T-cell (primary cell): ENCODE measurements at regions not wholly inside any gene's neighbourhood (a gene's known extent, or its start where the extent isn't known, plus 50 kb on each side); places are given as distances from the start of the nearest gene placed in this dataset.

Source experiments
- ATAC-seq, 4 experiments: fragments of 200-7000 bp in 3 of 4; fragments of 150-1000 bp in 1 of 4; cut with Tn5 transposase; replicated peaks in 1 of 4; 1 replicate in 3 of 4; 2 replicates in 1 of 4; pipeline ENCODE4 v1.10.0; 2021; ENCODE audit warnings: moderate library complexity in 3 of 4, mild to moderate bottlenecking in 2 of 4, moderate number of reproducible peaks in 1 of 4
- CTCF ChIA-PET, 2 donors: fragments of 300-600 bp; sonication (Branson Sonifier 250); formaldehyde crosslinking; loops; one replicate each; lab custom pipeline; 2022; ENCODE audit warnings: antibody characterized with exemption in 2 of 2; lab: Charles Lee
- POLR2A ChIA-PET, 2 donors: fragments of 300-600 bp; sonication (Branson Sonifier 250); formaldehyde crosslinking; loops; one replicate each; lab custom pipeline; 2022; ENCODE audit warnings: antibody characterized with exemption in 2 of 2; lab: Charles Lee
- DNase-seq, 35 experiments: peaks; one replicate each; pipeline versions ENCODE4 v3.0.0 to v3.0.0-alpha.2; 2013 to 2023
- H3K27ac ChIP-seq: one replicate; pipeline ENCODE4 v1.5.1; 2013; ENCODE audit warnings: low read length
- H3K27me3 ChIP-seq, 2 experiments: replicated peaks in 1 of 2; 1 replicate in 1 of 2; 2 replicates in 1 of 2; pipeline versions ENCODE4 v1.6.1 to v1.7.0; 2013; ENCODE audit warnings: low read length in 1 of 2, mixed read lengths in 1 of 2; ENCODE audit not compliant: control insufficient read depth in 2 of 2, insufficient read depth in 2 of 2; ENCODE audit errors: extremely low read depth in 1 of 2
- H3K36me3 ChIP-seq, 2 donors: 1 replicate in 1 of 2; 2 replicates in 1 of 2; pipeline versions ENCODE4 v1.6.1 to v1.7.0; 2013; ENCODE audit warnings: low read length in 1 of 2; ENCODE audit not compliant: control insufficient read depth in 2 of 2, insufficient read depth in 1 of 2; ENCODE audit errors: extremely low read depth in 1 of 2
- H3K4me1 ChIP-seq, 2 experiments: 1 replicate in 1 of 2; 2 replicates in 1 of 2; pipeline versions ENCODE4 v1.6.1 to v1.7.0; 2013; ENCODE audit warnings: low read length in 2 of 2, mixed read lengths in 1 of 2; ENCODE audit not compliant: insufficient read depth in 2 of 2, control insufficient read depth in 1 of 2; ENCODE audit errors: extremely low read depth in 1 of 2
- H3K4me3 ChIP-seq, 2 donors: 1 replicate in 1 of 2; 2 replicates in 1 of 2; pipeline versions ENCODE4 v1.5.1 to v1.7.0; 2013; ENCODE audit warnings: mild to moderate bottlenecking in 2 of 2, low read length in 1 of 2, moderate library complexity in 1 of 2; ENCODE audit not compliant: control insufficient read depth in 1 of 2; ENCODE audit errors: extremely low read depth in 1 of 2
- H3K9me3 ChIP-seq: 2 replicates; pipeline ENCODE4 v1.7.0; 2013
- H3K27ac Mint-ChIP-seq, 2 donors: one replicate each; pipeline ENCODE4 v1.8.0; 2020 to 2021; ENCODE audit warnings: mild to moderate bottlenecking in 2 of 2, mixed read lengths in 2 of 2
- H3K27me3 Mint-ChIP-seq, 2 donors: one replicate each; pipeline ENCODE4 v1.8.0; 2021 to 2022; ENCODE audit warnings: mixed read lengths in 2 of 2
- H3K36me3 Mint-ChIP-seq: one replicate; pipeline ENCODE4 v1.8.0; 2021; ENCODE audit warnings: mixed read lengths
- H3K4me1 Mint-ChIP-seq, 3 donors: one replicate each; pipeline ENCODE4 v1.8.0; 2020 to 2022; ENCODE audit warnings: mixed read lengths in 3 of 3, mild to moderate bottlenecking in 1 of 3
- H3K4me3 Mint-ChIP-seq, 3 donors: one replicate each; pipeline ENCODE4 v1.8.0; 2020 to 2022; ENCODE audit warnings: mild to moderate bottlenecking in 3 of 3, mixed read lengths in 3 of 3, moderate library complexity in 3 of 3
- H3K9me3 Mint-ChIP-seq, 3 donors: one replicate each; pipeline ENCODE4 v1.8.0; 2020 to 2022; ENCODE audit warnings: mixed read lengths in 3 of 3
- WGBS: methylation state at CpG from one replicate; pipeline ENCODE4 v1.1.5; 2013; ENCODE audit warnings: missing lambda C conversion rate; ENCODE audit not compliant: insufficient coverage; 5-methylcytosine and 5-hydroxymethylcytosine counted together

DNA sequence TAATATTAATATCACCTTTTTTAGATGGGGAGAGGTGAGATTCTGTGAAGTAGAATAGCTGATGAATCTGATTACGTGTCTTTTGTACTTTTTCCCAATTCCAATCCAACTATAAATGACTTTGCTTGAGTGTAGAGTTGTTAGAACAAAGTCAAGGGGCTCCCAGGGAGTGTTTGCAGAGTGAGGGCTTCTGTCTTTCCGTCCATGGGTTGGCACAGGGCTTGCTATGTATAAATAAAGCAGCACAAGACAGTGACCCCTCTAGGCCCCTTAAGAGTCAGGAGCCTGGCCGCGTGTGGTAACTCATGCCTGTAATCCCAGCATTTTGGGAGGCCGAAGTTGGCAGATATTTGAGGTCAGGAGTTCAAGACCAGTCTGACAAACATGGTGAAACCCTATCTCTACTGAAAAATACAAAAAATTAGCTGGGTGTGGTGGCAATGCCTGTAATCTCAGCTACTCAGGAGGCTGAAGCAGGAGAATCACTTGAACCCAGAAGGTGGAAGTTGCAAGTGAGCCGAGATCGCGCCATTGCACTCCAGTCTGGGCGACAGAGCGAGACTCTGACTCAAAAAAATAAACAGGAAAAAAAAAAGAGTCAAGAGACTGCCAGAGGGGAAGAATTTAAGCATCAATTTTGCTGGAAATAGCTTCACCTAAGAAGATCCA is 127.9 kb upstream of the HS3ST3A1 start:
- ChIA-PET POLR2A (no interaction called here), CTCF (no interaction called here)
- no peaks in the 10 kb centered on the region for H3K27me3 ChIP-seq
- Mint-ChIP-seq H3K4me1 (no peaks in the 10 kb centered on the region), H3K36me3 (no peaks in the 10 kb centered on the region), H3K27me3 (peaks cover under 1 to 3% of the 10 kb centered on the region in 2 donors), H3K9me3 (peaks cover 5 to 9% (median 6%) of the 10 kb centered on the region in 3 donors), H3K27ac (no peak overlapping the region), H3K4me3 (no peak overlapping the region)
- no peak overlapping the region for H3K27ac ChIP-seq
- H3K9me3 ChIP-seq: peaks cover 2% of the 10 kb centered on the region
- ATAC-seq (no peak), DNase-seq (no peak)
- no peaks in the 10 kb centered on the region for H3K4me1 ChIP-seq
- H3K4me3 ChIP-seq: no peak overlapping the region
- H3K36me3 ChIP-seq: no peaks in the 10 kb centered on the region
- 57% methylated on average over 1 of the region's 10 CpGs for WGBS

DNA sequence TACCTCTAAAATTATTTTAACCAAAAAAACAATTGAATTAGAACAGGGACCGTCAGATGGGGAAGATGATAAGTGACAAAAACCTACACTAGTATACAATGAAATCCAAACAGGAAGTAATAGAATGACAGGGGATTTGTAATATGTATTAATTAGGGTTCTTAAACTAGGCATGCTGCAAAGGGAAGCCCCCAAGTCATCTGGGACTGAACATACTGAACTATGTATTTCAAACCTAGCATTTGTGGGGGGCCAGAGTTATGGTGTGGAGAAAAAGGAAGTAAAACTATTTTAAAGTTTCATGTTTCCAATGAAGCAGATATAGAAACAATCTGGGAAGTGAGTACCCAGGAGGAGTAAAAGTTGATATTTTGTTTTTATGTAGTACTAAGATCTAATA is 133.2 kb upstream of the HS3ST3A1 start:
- POLR2A ChIA-PET: no interaction called here
- no peaks in the 10 kb centered on the region for H3K36me3 Mint-ChIP-seq
- H3K4me3 Mint-ChIP-seq: no peak overlapping the region
- peaks cover 5 to 9% (median 6%) of the 10 kb centered on the region in 3 donors for H3K9me3 Mint-ChIP-seq
- Histone ChIP-seq H3K27ac (no peak overlapping the region), H3K9me3 (peaks cover 2% of the 10 kb centered on the region), H3K4me1 (no peaks in the 10 kb centered on the region), H3K36me3 (no peaks in the 10 kb centered on the region), H3K27me3 (no peaks in the 10 kb centered on the region), H3K4me3 (no peak overlapping the region)
- peaks cover 0 to 3% of the 10 kb centered on the region in 2 donors for H3K27me3 Mint-ChIP-seq
- no peaks in the 10 kb centered on the region for H3K4me1 Mint-ChIP-seq
- no peak overlapping the region for H3K27ac Mint-ChIP-seq
- CTCF ChIA-PET: no interaction called here
- DNase-seq (no peak), ATAC-seq (no peak)
- no CpG with 5 or more reads among the region's 1 CpG for WGBS

DNA sequence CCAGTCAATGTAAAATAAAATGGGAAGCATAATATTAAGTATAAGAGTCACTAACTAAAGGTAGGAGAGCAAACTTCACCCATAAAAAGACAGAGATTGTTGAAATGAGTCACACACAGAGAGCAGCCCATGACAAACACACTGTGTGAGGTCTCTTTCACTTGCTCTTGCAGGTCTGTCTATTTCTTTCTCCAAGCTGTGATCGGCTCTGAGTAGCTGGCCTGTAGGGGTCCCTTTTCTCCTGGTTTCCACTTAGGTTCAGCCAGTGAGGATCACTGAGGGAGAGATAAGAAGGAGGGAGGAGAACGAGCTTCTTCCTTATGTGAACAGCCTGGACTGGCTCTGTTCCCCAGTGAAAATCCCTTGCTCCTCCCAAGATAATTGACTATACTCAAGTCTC is 133.7 kb upstream of the HS3ST3A1 start:
- H3K4me3 Mint-ChIP-seq: no peak overlapping the region
- H3K27ac Mint-ChIP-seq: no peak overlapping the region
- ChIA-PET POLR2A (no interaction called here), CTCF (no interaction called here)
- ATAC-seq: no peak
- no CpG with 5 or more reads among the region's 2 CpGs for WGBS
- H3K27me3 ChIP-seq: no peaks in the 10 kb centered on the region
- H3K9me3 Mint-ChIP-seq: peaks cover 5 to 9% (median 6%) of the 10 kb centered on the region in 3 donors
- no peaks in the 10 kb centered on the region for H3K36me3 ChIP-seq
- no peaks in the 10 kb centered on the region for H3K36me3 Mint-ChIP-seq
- no peaks in the 10 kb centered on the region for H3K27me3 Mint-ChIP-seq
- H3K4me1 ChIP-seq: no peaks in the 10 kb centered on the region
- no peak overlapping the region for H3K4me3 ChIP-seq
- H3K9me3 ChIP-seq: peaks cover 2% of the 10 kb centered on the region
- no peak for DNase-seq
- no peak overlapping the region for H3K27ac ChIP-seq
- H3K4me1 Mint-ChIP-seq: no peaks in the 10 kb centered on the region

DNA sequence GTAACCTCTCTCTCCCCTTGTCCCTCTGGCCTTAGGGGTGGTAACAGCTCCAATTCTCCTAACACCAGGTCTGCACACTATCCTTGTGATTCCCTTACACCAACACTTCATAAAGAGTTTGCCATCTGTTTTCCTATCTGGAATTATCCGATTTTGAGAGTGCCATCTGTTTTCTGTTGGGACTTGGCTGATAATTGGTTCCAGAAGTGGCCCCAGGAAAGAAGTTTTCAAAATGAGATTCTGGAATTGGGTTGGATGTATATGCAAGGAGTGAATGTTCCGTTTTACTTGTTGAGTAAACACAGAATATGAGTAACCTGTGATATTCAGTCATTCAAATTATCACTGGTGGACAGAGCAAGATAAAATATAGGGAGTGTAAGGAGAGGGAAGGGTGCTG is 134.1 kb upstream of the HS3ST3A1 start:
- ChIA-PET CTCF (no interaction called here), POLR2A (no interaction called here)
- no peak overlapping the region for H3K4me3 Mint-ChIP-seq
- no peaks in the 10 kb centered on the region for H3K27me3 ChIP-seq
- H3K4me1 ChIP-seq: no peaks in the 10 kb centered on the region
- H3K27ac ChIP-seq: no peak overlapping the region
- whole genome bisulfite sequencing: 90% methylated on average over 2 of the region's 2 CpGs
- H3K27ac Mint-ChIP-seq: no peak overlapping the region
- ATAC-seq (no peak), DNase-seq (no peak)
- no peaks in the 10 kb centered on the region for H3K4me1 Mint-ChIP-seq
- no peaks in the 10 kb centered on the region for H3K36me3 Mint-ChIP-seq
- H3K4me3 ChIP-seq: no peak overlapping the region
- H3K36me3 ChIP-seq: no peaks in the 10 kb centered on the region
- peaks cover 5 to 9% (median 6%) of the 10 kb centered on the region in 3 donors for H3K9me3 Mint-ChIP-seq
- peaks cover 2% of the 10 kb centered on the region for H3K9me3 ChIP-seq
- peaks cover 0 to 4% of the 10 kb centered on the region in 2 donors for H3K27me3 Mint-ChIP-seq

DNA sequence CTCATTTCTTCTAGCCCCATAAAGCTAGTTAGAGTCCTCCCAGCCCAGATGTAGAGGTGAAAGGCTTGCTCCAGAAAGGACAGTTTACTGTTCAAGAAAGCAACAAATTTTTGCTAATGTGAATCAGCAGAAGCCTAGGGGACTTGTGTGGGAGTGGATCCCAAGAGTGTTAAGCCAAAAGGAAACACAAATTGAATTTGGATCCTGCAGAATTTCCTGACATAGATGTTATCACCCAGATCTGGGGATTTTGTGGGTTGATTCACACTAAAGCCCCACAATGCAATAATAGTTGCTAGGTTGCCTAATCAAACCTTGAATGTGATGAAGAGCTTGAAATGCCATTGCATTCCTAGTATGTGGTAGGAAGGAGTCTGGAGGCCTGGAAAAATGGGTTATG is 135.2 kb upstream of the HS3ST3A1 start:
- Mint-ChIP-seq H3K4me1 (no peaks in the 10 kb centered on the region), H3K27me3 (peaks cover 0 to 4% of the 10 kb centered on the region in 2 donors), H3K4me3 (no peak overlapping the region), H3K27ac (no peak overlapping the region), H3K36me3 (no peaks in the 10 kb centered on the region), H3K9me3 (peaks cover 3 to 6% (median 3%) of the 10 kb centered on the region in 3 donors)
- no peaks in the 10 kb centered on the region for H3K36me3 ChIP-seq
- peaks cover 2% of the 10 kb centered on the region for H3K9me3 ChIP-seq
- H3K27ac ChIP-seq: no peak overlapping the region
- DNase-seq (no peak), ATAC-seq (no peak)
- H3K4me3 ChIP-seq: no peak overlapping the region
- H3K27me3 ChIP-seq: no peaks in the 10 kb centered on the region
- ChIA-PET POLR2A (no interaction called here), CTCF (no interaction called here)
- H3K4me1 ChIP-seq: no peaks in the 10 kb centered on the region

DNA sequence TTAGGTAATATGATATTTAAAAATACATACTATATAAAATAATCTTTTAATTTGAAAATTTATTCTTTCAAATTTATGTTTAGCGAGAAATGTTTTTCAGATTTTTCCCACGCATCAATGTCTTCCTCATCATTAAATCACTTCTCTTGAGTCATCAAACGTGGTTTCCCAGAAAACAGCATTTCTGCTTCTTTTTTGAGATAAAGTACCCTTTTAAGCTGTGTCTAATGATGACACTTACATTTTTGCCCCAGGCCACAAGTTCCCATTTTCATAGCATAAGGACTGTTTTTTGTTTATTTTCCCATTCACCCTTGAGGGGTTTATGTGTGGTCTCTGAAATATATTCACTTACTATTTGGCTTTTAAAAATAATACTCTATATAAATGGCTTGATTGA is 139.0 kb upstream of the HS3ST3A1 start:
- Mint-ChIP-seq H3K27ac (no peak overlapping the region), H3K9me3 (no peaks in the 10 kb centered on the region), H3K4me3 (no peak overlapping the region), H3K27me3 (peaks cover 9% of the 10 kb centered on the region in 2 donors), H3K36me3 (no peaks in the 10 kb centered on the region), H3K4me1 (no peaks in the 10 kb centered on the region)
- H3K36me3 ChIP-seq: no peaks in the 10 kb centered on the region
- peaks cover 0 to 2% of the 10 kb centered on the region in 2 experiments for H3K27me3 ChIP-seq
- ATAC-seq (no peak), DNase-seq (no peak)
- H3K4me3 ChIP-seq: no peak overlapping the region
- no peaks in the 10 kb centered on the region for H3K4me1 ChIP-seq
- no CpG with 5 or more reads among the region's 3 CpGs for WGBS
- CTCF ChIA-PET: no interaction called here
- POLR2A ChIA-PET: no interaction called here
- H3K9me3 ChIP-seq: no peaks in the 10 kb centered on the region
- no peak overlapping the region for H3K27ac ChIP-seq

DNA sequence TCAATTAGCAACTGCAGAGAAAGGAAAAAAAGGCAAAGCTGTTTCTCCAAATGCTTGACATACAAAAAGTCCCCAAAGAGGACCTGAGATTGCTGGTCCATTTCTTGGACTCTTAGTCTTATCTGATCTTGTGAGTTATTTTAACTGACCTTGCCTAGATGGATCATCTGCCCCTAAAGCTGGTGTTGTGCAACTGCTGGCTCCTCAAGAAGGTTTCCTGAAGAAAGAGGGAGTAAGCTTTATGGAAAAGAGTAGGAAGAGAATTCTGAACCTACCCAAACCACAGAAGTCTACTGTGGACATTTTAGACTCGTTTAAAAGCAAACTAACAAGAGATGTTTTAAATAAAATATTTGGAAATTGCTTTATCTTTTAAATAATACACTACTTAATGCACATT is 140.0 kb upstream of the HS3ST3A1 start:
- ATAC-seq (no peak), DNase-seq (no peak)
- Mint-ChIP-seq H3K4me1 (no peaks in the 10 kb centered on the region), H3K27ac (no peak overlapping the region), H3K36me3 (no peaks in the 10 kb centered on the region), H3K9me3 (no peaks in the 10 kb centered on the region), H3K27me3 (peaks cover 9 to 13% of the 10 kb centered on the region in 2 donors), H3K4me3 (no peak overlapping the region)
- CTCF ChIA-PET: no interaction called here
- Histone ChIP-seq H3K27me3 (peaks cover 0 to 2% of the 10 kb centered on the region in 2 experiments), H3K36me3 (no peaks in the 10 kb centered on the region), H3K9me3 (no peaks in the 10 kb centered on the region), H3K4me3 (no peak overlapping the region), H3K27ac (no peak overlapping the region), H3K4me1 (no peaks in the 10 kb centered on the region)
- WGBS: no CpG with 5 or more reads among the region's 1 CpG
- POLR2A ChIA-PET: no interaction called here
